Fibroblast of skin of right biceps (primary cell): ENCODE measurements at regions not wholly inside any gene's neighbourhood (a gene's known extent, or its start where the extent isn't known, plus 50 kb on each side); places are given as distances from the start of the nearest gene placed in this dataset.

Source experiments
- DNase-seq: peaks from one replicate; pipeline ENCODE4 v3.0.0-alpha.2; 2013

DNA sequence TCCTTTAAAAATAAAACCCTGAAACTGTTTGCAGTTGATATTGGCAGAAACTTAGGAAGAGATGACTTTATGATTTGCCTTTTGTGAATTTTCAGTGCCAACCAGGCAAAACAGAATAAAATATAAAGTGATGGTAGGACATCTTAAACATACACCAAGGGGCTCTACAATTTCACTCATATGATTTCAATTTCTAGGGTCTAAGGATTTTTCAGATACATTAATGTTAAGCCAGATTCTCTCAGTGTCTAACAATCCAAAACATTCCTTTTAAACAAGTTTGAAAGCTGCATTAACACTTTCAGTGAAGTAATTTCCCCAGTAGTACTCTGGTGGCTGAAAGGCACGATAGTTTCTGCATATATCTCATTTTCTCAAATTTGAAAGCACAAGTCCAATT is 1262.0 kb upstream of the ADGRL3 start:
- no peak for DNase-seq

DNA sequence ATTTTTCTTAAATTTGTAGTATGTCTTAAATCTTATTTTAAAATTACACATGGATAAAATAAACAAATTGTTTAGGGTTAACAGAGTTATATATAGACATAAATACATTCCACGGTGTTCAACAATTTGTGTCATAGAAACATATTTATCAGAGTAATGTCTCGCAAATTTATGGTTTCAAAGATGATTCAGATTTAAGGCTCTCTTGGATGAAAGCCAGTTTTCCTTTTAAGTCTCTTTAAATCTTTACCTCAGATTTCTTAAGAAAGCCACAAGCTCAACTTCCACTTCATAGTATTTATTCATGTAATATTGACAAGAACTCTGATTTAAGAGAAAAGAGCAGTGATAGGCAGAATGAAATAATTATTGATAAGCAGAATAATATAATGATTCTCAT is 1254.8 kb upstream of the ADGRL3 start:
- DNase-seq = peak; percentile 7

DNA sequence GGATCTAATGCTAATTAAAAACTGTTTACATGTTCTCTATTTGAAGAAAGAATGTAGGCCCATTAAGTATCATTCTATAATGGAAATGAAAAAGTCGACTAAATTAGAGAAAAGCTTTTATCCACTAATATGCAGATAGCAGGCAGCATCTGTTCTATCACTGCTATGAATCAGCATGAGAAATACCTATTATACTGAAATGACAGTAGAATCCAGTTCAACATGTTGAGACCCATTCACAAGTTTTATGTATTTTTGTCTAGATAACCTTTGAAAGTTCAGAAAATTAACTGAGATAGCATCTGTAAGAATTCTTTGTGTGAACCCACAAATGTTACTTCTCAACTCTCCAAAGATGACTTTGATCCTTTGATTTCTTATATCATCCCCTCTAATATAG is 1254.4 kb upstream of the ADGRL3 start:
- no peak for DNase-seq

DNA sequence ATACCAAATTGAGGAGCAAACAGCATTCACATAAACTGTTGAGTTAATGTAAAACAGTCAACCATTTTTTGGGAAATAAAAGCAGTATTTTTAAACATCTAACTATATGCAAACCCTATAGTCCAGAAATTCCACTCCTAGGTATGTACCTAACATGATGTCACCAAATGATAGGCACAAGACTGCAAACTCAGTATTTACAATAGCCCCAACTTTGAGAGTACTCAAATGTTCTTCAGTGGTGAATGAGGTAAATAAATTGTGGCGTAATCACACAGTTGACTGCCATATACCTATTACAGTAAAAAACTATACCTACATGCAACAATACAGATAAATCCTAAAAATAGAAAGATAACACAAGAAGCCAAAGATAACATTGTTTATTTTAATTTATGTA is 1243.8 kb upstream of the ADGRL3 start:
- no peak for DNase-seq

DNA sequence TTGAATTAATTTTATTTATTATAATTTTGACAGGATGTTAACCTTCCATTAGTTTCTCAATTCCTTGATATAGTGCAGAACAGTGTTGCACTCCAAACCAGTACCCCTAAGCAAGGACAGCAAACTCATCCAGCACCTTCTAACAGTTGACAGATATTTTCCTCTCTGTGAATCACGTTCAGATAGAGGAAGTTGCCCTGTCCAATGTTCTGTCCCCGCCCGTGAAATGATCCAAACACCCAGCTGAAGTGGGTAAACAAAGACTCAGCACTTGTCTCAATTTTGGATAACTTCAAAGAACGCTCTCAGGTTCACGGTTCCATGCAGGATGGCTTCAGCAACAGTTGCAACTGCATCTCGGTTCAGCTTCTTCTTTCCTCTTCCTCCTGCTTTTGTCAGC is 1240.0 kb upstream of the ADGRL3 start:
- DNase-seq = no peak

DNA sequence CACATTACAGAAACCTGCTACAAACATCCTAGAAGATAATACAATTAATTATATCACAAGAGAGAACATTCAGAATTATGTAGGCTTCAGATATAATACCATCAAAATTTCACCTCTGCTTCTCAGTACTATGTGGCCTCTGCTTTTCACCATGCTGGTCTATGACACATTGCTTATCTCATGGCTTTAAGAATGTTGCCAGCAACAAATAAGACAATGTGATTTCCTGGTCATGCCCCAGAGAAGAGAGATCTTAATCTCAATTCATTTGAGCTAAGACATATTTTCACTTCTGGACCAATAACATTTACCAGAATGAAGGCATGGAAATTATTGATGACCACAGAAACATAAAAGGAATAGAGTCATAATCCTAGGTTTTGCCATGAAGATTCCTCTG is 1233.4 kb upstream of the ADGRL3 start:
- no peak for DNase-seq

DNA sequence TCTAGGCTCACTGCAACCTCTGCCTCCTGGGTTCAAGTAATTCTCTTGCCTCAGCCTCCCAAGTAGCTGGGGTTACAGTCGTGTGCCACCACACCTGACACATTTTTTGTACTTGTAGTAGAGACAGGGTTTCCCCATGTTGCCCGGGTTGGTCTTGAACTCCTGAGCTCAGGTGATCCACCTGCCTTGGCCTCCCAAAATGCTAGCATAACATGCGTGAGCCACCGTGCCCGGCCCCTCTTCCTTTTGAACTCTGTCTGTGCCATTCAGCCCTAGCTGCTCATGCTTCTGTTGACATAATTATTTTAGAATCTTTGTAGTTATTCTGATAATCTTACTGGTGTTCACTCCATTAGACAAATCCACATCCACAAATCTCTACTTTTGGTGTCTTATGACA is 1231.3 kb upstream of the ADGRL3 start:
- no peak for DNase-seq

DNA sequence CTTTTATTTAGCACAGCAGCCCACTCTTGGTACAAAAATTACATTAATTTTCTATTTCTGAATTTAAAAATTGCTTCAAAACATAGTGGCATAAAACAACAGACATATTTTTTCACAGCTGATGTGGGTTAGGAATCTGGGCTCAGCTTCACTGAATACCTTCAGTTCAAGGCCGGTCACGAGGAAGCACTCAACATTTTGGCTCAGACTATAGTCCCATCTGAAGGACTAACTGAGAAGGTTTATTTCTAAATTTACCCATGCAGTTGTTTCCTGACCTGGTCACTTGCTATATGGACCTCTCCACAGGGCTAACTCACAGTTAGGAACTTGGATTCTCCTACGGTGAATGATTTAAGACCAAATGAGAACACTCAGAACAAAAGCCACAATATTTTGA is 1230.2 kb upstream of the ADGRL3 start:
- no peak for DNase-seq

DNA sequence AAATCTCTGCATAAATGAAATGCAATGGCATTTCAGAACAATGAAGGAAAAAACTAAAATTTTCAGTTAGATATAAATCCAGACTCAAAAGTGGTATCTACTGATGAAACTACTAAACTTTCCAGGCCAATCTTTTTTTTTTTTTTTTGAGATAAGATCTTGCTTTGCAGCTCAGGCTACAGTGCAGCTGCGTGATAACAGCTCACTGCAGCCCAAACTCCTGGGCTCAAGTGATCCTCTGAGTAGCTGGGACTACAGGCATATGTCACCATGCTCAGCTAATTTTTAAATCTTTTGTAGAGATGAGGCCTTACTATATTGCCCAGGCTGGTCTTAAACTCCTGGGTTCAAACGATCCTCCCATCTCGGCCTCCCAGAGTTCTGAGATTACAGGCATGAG is 1228.2 kb upstream of the ADGRL3 start:
- DNase-seq = no peak

DNA sequence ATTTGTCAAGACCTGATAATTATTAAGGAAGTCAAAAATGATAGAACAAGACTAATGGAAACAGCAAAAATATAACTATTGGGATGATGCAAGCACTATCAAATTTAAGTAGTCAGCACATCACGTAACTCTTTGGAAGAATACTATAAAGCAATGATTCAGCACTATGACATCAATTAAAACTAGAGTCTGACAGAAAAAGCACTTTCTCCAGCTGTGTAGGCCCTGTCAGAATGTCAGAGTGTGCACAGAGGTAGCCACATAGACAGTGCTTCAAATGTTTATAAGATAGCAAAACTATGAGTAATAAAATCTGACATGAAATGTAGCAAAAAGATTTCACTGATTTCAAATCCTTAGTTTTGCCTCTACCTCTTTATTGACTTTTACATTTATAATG is 1226.6 kb upstream of the ADGRL3 start:
- DNase-seq = peak; percentile 10

DNA sequence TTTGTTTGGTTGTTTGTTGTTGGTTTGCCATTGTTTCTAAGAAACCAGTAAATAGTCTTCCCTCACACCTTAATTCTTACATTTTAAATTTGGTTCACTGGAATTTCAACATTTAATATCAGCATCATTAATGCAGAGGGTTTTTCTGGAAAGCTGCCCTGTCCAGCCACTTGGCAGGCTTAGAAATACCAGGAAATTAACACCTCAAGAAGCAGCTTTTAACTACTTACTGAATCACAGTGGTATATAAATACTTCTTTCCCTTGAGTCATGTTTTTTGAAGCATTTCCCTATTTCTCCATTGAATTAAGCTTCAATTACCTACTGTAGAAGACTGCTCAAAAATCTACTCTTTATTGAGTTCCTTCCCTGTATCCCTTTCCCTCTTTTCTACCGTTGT is 1221.1 kb upstream of the ADGRL3 start:
- no peak for DNase-seq

DNA sequence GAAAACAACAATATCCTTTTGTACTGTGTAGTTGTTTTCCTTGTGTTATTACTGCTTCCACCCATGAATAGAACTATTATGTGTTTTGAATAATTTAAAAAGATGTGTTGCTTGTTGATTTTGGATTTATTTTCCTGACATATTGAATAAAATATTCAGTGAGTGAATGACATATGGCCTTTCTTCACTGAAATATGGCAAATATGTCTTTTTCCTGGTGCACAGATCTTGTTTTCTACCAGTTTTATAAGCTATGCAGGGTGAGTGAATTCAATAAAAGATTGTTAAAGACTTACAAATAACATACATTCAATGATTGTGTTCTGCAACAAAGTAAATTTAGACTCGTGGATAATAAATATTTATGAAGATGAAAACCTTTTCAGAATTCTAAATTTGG is 1216.3 kb upstream of the ADGRL3 start:
- no peak for DNase-seq

DNA sequence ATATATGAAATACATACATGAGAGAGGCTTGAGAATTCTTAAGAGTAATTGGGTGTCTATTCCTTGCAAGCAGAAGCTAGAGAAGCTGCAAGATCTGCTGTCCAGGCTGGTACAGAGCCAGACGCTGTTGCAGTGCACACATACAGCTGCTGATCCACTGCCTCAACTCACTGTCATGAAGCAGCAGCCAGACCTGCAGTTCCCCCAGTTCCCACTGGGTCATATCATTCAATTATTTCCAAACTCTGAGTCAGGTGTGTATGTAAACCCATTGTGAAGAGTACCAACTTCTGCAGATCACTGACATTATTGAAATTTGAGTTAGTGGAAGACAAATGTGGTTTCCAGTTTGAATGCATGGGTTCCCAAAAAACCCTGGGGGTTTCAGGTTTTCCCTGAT is 1212.8 kb upstream of the ADGRL3 start:
- no peak for DNase-seq

DNA sequence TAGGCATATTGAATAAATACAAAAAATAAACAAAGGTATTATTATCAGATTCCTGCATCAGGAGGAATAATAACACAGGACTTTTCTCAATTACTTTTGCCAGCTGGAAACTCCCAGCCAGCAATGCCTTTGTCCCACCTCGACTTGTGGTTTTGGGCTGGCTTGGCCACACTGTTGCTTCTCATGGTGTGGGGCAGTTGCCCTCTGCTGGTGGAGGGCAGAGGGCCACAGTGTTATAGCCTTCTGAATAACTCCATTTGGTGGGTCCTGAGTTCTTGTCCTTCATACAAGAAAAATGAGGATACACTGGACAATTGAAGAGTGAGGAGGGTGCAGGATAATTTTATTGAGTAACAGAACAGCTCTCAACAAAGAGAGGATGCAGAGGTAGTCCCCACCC is 1206.0 kb upstream of the ADGRL3 start:
- DNase-seq = no peak

DNA sequence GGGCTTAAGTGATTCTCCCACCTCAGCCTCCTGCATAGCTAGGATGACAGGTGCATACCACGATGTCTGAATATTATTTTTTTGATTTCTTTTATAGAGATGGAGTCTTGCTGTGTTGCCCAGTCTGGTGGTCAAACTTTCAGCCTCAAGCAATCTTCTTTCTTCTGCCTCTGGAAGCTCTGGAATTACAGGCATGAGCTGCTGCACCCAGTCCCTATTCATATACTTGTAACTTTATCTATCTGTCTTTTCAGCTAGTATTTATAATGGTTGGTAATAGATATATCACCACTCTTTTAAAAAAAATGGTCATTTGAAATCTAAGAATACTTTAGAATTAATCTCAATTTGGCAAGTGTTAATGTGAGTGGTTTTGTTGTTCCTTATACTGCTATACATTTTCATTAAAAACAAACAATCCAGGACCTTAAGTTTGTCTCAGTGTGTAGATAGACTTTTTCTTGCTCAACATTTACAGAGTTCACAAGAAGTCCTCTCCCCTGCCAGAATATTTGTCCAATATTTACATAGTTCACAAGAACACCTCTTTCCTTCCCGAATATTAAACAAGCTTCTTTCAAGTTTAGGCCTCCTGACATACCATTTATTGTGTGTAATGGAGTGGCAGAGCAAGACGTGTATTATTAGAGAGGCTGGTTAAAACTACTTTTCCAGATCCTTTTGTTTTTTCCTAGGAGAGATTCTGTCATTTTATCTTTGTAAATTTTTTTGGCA is 1197.4 kb upstream of the ADGRL3 start:
- DNase-seq = no peak

DNA sequence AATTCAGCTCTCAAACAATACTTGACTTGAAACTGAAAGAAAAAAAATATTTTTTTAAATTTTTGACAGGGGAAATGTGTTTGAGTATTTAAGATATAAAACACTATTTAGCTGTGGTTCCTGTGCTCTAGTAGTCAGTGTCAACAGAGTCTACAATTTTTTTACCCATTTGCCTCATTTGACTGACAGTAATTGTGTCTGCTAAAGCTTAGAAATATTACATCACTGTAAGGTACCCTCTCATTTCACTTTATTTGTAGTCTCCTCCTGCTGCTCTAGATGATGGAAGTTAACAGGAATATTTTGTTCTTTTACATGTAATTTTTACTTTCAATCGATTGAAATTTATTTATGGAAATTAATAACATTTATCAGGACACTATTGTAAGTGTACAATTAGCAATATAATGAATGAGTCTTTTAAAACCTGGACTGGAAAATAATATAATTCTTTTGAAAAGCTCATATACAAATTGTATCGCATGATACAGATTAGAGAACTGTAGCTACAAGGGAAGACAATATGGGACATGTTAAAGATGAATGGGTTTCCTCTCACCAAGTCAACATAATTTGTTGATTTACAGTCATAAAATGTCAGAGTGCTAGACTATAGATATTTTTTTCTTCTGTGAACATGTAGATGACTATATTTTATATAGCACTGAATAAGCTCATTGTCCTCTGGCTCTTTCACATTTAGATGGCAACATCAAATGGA is 1186.5 kb upstream of the ADGRL3 start:
- DNase-seq = no peak

DNA sequence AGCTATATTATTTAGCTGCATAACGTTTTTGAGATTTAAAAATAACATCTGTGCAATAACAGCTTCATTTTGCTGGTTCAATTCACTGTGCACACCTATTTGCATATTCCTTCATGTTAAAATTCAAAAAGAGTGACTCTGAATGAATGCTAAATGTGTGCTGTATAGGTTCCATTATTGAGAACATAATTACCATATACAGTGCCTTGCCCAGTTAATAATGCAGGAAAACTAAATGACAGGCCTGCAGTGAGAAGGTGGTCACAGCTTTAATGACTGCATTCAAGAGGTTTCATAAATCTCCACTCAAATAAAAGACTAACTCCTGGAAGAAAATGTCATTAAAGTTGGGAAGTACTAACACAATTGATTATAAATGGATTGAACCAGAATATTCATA is 1183.2 kb upstream of the ADGRL3 start:
- no peak for DNase-seq

DNA sequence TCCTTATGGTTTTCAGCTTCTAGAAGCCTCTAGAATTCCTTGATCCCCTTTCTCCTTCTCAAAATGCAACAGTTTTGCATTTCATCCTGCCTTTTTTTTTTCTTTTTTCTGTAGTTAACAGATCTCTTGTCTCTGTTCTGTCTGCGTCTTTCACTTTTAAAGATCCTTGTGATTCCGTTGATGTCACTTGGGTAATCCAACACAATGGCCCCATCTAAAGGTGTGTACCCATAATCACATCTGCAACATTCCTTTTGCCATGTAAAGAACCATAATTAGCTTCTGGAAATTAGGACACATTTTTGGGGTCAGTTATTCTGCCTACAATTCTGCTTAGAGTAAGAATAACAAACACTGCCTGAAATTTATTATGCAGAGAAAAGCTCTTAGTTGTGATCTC is 1180.9 kb upstream of the ADGRL3 start:
- no peak for DNase-seq

DNA sequence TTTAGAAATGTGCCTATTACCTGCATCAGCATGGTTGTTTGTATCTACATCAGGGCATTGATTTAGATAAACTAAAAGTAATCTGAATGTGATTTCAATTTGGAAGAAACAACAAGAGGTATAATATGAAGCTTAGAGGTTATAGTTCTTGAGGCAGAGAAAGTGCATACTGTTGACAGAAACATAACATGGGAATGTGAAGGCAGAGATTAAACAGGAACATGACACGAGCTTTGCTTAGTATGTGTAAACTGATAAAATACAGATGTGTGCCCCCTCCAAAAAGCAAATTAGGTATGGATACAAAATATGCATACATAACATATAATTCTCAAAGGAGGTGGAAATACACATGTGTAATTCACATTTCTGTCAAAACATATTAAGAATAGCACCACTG is 1180.2 kb upstream of the ADGRL3 start:
- DNase-seq = no peak

DNA sequence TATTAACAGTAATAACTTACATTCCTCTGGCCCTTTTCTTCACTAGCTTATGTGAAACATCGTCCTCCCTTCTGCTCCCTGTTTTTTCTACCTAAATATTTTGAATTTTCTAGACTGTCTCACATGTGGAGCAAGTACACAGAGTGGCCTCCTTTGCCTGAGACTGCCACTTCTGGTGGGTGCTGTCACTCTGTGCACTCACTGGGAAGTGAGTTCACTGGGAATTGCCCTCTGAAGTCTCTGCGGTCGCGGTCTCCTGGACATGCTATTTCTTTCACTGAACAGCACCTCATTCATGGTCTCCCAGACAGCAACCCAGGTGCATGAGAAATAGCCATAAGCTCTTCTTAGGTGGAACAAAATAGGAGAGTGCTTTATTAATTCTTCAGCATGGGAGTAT is 1179.7 kb upstream of the ADGRL3 start:
- no peak for DNase-seq

DNA sequence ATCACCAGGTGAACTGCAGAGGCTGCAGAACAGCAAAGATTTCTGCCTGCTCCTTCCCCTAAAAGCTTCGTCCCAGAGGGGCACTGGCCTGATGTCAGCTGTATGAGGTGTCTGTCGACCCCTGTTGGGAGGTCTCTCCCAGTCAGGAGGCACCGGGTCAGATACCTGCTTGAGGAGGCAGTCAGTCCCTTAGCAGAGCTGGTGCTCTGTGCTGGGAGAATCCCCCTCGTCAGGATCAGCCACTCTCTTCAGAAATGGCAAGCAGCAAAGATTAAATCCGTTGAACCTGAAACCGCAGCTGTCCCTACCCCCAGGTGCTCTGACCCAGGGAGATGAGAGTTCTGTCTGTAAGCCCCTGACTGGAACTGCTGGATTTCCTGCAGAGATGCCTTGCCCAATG is 1166.3 kb upstream of the ADGRL3 start:
- no peak for DNase-seq

DNA sequence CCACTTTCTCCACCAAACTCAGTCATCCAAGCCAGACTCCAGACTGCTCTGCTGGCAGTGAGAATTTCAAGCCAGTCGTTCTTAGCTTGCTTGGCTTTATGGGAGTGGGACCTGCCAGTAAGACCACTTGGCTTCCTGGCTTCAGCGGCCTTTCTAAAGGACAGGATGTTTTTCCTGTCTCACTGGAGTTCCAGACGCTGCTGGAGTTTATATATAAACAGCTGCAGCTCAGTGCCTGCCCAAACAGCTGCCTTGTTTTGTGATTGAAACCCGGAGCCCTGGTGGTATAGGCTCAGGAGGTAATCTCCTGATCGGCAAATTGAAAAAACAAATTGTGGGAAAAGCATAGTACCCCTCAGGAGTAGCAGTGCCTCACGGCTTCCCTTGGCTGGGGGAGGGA is 1165.8 kb upstream of the ADGRL3 start:
- DNase-seq = no peak

DNA sequence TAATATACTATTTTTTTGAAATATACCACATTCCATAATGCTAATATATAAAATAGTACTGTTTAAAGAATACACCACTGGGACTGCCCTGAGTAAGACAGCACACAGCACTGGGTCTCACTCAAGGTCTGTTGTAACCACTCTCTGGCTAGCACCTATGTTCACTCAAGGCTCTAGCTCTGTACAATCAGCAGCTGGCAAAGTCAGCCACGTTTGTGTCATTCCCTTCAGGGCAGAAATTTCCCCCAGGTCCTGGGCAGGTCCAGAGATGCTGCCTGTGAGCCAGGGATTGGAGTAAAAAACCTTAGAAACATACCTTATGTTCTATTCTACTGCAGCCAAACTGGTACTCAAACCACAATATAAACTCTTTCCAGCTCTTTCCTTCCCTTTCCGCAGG is 1160.2 kb upstream of the ADGRL3 start:
- no peak for DNase-seq

DNA sequence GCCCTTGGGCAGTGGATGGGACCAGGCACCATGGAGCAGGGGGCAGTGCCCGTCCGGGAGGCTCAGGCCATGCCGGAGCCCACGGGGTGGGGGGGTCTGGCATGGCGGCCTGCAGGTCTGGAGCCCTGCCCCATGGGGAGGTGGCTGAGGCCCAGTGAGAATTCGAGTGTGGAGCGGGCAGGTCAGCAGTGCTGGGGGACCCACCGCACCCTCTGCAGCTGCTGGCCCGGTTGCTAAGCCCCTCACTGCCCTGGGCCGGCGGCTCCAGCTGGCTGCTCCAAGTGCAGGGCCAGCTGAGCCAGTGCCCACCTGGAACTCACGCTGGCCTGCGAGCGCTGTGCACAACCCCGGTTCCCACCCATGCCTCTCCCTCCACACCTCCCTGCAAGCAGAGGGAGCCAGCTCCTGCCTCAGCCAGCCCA is 1157.9 kb upstream of the ADGRL3 start:
- DNase-seq = no peak

DNA sequence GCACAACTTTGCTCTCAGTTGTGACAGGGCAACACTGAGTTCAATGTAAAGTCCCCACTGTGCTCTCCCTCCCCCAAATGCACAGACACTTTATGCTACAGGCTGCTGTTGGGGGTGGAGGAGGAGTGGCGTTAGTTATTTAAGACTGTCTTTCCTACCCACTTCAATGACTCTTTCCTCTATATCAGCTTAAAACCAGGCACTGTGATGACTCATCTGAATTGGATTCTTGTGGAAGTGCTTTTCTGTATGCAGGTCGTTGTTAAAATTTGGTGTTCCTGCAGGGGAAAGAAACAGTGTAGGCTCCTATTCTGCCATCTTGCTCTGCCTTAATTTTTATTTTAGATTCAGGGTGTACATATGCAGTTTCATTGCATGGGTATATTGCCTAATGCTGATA is 1157.2 kb upstream of the ADGRL3 start:
- no peak for DNase-seq
